Left lung (tissue), 4 donors: ENCODE measurements at regions not wholly inside any gene's neighbourhood (a gene's known extent, or its start where the extent isn't known, plus 50 kb on each side); places are given as distances from the start of the nearest gene placed in this dataset.
"Not testable (repeated sequence)": the region's sequence is repeated elsewhere in the genome, so short reads cannot be mapped to it uniquely, and the experiment has no call there.

Source experiments
- ATAC-seq: fragments of 200-7000 bp; cut with Tn5 transposase; one replicate; pipeline ENCODE4 v1.9.1; 2020; ENCODE audit warnings: moderate library complexity
- DNase-seq, 4 donors: peaks; one replicate each; pipeline ENCODE4 v3.0.0-alpha.2; 2013 to 2020
- H3K27ac ChIP-seq, 2 donors: fragments of 200-600 bp; sonication (generic) in 1 of 2; one replicate each; pipeline versions ENCODE4 v1.5.0 to v1.8.0; 2020 to 2021
- H3K27me3 ChIP-seq, 2 donors: fragments of 200-600 bp; sonication (generic) in 1 of 2; one replicate each; pipeline versions ENCODE4 v1.5.0 to v1.8.0; 2020 to 2021
- H3K36me3 ChIP-seq, 2 donors: fragments of 200-600 bp; sonication (generic) in 1 of 2; one replicate each; pipeline versions ENCODE4 v1.5.0 to v1.8.0; 2020 to 2021
- H3K4me1 ChIP-seq, 2 donors: fragments of 200-600 bp; one replicate each; pipeline ENCODE4 v1.8.0; 2021
- H3K4me3 ChIP-seq, 2 donors: fragments of 200-600 bp; sonication (generic) in 1 of 2; one replicate each; pipeline versions ENCODE4 v1.5.0 to v1.8.0; 2020 to 2021; ENCODE audit warnings: mild to moderate bottlenecking in 1 of 2
- H3K9me3 ChIP-seq, 2 donors: fragments of 200-600 bp; sonication (generic) in 1 of 2; one replicate each; pipeline versions ENCODE4 v1.5.0 to v1.8.0; 2020 to 2021
- intact Hi-C, 2 donors: fragments of 100-400 bp; cut with DNase I; formaldehyde crosslinking; loops; one replicate each; pipeline versions ENCODE4 v1.11.2 to v1.14.2; 2022
- TF ChIP-seq, protein P1 (sequence below), 2 donors: fragments of 200-600 bp; sonication (generic) in 1 of 2; IDR thresholded peaks; one replicate each; pipeline versions ENCODE4 v1.5.0 to v1.8.0; 2021; ENCODE audit warnings: antibody characterized with exemption in 2 of 2
- donor health status: DM: no; HTN: yes; CAD: no.
- donor health status: DM: no; HTN: no; CAD: no.

DNA sequence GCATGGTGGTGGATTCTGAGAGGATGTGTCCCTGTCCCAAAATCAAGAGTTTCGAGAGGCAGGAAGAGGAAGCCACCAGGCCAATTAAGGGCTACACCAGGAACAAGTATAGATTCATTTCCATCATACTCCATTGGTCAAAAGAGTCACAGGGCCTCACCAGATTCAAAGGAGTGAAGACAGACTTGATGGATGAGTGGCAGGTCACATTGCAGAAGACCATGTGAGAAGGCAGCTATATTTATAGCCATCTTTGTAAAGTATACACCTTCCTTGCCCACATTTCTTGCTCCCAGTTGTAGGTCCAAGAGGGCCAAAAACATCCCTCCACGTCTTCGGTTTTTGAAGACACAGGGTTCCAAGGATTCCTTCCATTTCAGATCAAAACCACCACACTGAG is 406.0 kb downstream of the BCOR start:
- Histone ChIP-seq H3K4me1 (peaks cover 0 to 14% of the 10 kb centered on the region in 2 donors), H3K27me3 (peaks cover 13 to 22% of the 10 kb centered on the region in 2 donors), H3K4me3 (no peak overlapping the region), H3K36me3 (no peaks in the 10 kb centered on the region), H3K27ac (no peak overlapping the region), H3K9me3 (peaks cover 0 to 5% of the 10 kb centered on the region in 2 donors)
- DNase-seq: no peak
- intact Hi-C loops: no loop called here
- TF ChIP-seq, protein P1, sequence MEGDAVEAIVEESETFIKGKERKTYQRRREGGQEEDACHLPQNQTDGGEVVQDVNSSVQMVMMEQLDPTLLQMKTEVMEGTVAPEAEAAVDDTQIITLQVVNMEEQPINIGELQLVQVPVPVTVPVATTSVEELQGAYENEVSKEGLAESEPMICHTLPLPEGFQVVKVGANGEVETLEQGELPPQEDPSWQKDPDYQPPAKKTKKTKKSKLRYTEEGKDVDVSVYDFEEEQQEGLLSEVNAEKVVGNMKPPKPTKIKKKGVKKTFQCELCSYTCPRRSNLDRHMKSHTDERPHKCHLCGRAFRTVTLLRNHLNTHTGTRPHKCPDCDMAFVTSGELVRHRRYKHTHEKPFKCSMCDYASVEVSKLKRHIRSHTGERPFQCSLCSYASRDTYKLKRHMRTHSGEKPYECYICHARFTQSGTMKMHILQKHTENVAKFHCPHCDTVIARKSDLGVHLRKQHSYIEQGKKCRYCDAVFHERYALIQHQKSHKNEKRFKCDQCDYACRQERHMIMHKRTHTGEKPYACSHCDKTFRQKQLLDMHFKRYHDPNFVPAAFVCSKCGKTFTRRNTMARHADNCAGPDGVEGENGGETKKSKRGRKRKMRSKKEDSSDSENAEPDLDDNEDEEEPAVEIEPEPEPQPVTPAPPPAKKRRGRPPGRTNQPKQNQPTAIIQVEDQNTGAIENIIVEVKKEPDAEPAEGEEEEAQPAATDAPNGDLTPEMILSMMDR (IDR thresholded peaks at IDR 0.05): no peak
- ATAC-seq: no peak

- peaks cover 0 to 11% of the 10 kb centered on the region in 2 donors for H3K4me1 ChIP-seq
- H3K36me3 ChIP-seq: no peaks in the 10 kb centered on the region
- intact Hi-C loops: no loop called here
- H3K4me3 ChIP-seq: no peak overlapping the region
- no peak for ATAC-seq
- peaks cover 13 to 22% of the 10 kb centered on the region in 2 donors for H3K27me3 ChIP-seq
- H3K27ac ChIP-seq: no peak overlapping the region
- DNase-seq: no peak
- peaks cover 0 to 5% of the 10 kb centered on the region in 2 donors for H3K9me3 ChIP-seq
- TF ChIP-seq, protein P1 (IDR thresholded peaks at IDR 0.05): no peak
These were observed 405.0 kb downstream of the BCOR start for GRCh38 chrX:39692796-39693195.

GRCh38 chrX:39693298-39693697 is 404.5 kb downstream of the BCOR start:
- Histone ChIP-seq H3K27me3 (peaks cover 13 to 20% of the 10 kb centered on the region in 2 donors), H3K27ac (no peak overlapping the region), H3K4me1 (peaks cover 0 to 6% of the 10 kb centered on the region in 2 donors), H3K4me3 (no peak overlapping the region), H3K9me3 (peaks cover 0 to 5% of the 10 kb centered on the region in 2 donors), H3K36me3 (no peaks in the 10 kb centered on the region)
- no peak for DNase-seq
- ATAC-seq: no peak
- intact Hi-C loops: no loop called here
- TF ChIP-seq, protein P1 (IDR thresholded peaks at IDR 0.05): no peak

DNA sequence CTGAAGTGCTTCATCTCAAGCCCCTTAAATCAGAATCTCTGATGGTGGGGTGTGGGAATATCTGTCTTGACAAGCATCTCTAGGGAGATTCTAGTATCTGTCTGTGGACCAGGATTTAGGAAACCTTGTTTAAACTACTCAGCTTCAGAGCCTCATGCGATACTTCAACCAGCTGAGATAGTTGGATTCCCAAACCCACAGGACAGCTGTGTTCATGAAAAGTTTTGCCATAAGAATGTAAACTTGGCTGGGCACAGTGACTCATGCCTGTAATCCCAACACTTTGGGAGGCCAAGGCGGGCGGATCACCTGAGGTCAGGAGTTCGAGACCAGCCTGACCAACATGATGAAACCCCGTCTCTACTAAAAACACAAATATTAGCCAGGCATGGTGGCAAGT is 395.1 kb downstream of the BCOR start:
- H3K27ac ChIP-seq, DNase-seq, H3K4me1 ChIP-seq, H3K36me3 ChIP-seq, H3K9me3 ChIP-seq, H3K4me3 ChIP-seq, intact Hi-C loops, H3K27me3 ChIP-seq, ATAC-seq: not testable (repeated sequence)

- Histone ChIP-seq H3K4me3 (no peak overlapping the region), H3K4me1 (no peaks in the 10 kb centered on the region), H3K9me3 (no peaks in the 10 kb centered on the region), H3K27ac (no peak overlapping the region), H3K27me3 (no peaks in the 10 kb centered on the region), H3K36me3 (no peaks in the 10 kb centered on the region)
- intact Hi-C loops: no loop called here
- TF ChIP-seq, protein P1 (IDR thresholded peaks at IDR 0.05): no peak
- DNase-seq (no peak), ATAC-seq (no peak)
These were observed 394.5 kb downstream of the BCOR start for GRCh38 chrX:39703307-39703706.

DNA sequence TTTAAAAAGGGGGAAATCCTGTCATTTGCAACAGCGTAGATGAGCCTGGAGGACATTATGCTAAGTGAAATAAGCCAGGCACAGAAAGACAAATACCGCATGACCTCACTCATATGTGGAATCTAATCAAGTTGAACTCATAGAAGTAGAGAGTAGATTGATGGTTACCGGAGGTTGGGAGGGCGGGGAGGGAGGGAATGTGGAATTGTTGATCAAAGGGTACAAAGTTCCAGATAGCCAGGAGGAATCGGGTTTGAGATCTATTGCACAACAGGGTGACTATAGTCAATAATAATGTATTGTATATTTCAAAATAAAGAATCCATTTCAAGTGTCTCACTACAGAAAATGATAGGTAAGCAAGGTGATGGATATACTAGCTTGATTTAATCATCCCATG is 393.2 kb downstream of the BCOR start:
- Histone ChIP-seq H3K27me3 (no peaks in the 10 kb centered on the region), H3K4me3 (no peak overlapping the region), H3K4me1 (no peaks in the 10 kb centered on the region), H3K36me3 (no peaks in the 10 kb centered on the region), H3K9me3 (no peaks in the 10 kb centered on the region), H3K27ac (no peak overlapping the region)
- TF ChIP-seq, protein P1 (IDR thresholded peaks at IDR 0.05): no peak
- ATAC-seq: no peak
- DNase-seq: no peak
- intact Hi-C loops: no loop called here
